ENCODE measurements at regions not wholly inside any gene's neighbourhood (a gene's known extent, or its start where the extent isn't known, plus 50 kb on each side); places are given as distances from the start of the nearest gene placed in this dataset.

DNA sequence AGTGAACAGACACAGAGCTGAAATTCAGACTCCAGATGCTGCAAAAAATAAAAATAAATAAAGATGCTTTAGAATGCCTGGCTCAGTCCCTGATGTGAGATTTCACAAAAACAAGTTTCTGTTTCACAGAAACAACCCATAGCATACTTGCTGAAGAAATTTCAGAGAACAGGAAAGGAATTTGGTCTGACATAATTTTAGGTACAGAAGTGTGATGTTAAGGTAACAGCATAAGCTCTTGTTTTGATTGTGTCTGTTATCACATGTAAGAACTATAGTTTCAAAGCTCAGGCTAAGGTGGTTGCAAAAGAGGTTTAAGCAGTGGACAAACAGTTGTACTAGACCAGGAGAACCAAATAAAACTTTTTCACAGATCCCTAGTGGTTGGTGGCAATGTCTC lies 152.1 kb downstream of the PTGER3 start:
- H3K27me3 ChIP-seq = no peaks in the 10 kb centered on the region
- intact Hi-C loops (cut with DNase I; ENCODE audit: low total_unique reads) = no loop called here

GRCh38 chr1:70896224-70896623 lies 151.4 kb downstream of the PTGER3 start:
- intact Hi-C loops (cut with DNase I; ENCODE audit: low total_unique reads) = no loop called here
- H3K4me3 ChIP-seq = no peak overlapping the region
- H3K36me3 ChIP-seq = no peaks in the 10 kb centered on the region
- H3K27ac ChIP-seq = peak overlapping the region; percentile 4 to 18
- H3K4me1 ChIP-seq = no peaks in the 10 kb centered on the region
- no peaks in the 10 kb centered on the region for H3K27me3 ChIP-seq
- no peaks in the 10 kb centered on the region for H3K9me3 ChIP-seq
- no peak for DNase-seq
- TF ChIP-seq POLR2A (IDR thresholded peaks at IDR 0.05) = no peak

More for the DNA sequence above, 152.1 kb downstream of the PTGER3 start:
- DNase-seq = no peak
- Histone ChIP-seq H3K4me1 (no peaks in the 10 kb centered on the region), H3K9me3 (no peaks in the 10 kb centered on the region), H3K36me3 (no peaks in the 10 kb centered on the region), H3K4me3 (no peak overlapping the region), H3K27ac (peak overlapping the region; percentile 4 to 18)
- no peak for TF ChIP-seq CTCF (IDR thresholded peaks at IDR 0.05)
- TF ChIP-seq POLR2A (IDR thresholded peaks at IDR 0.05) = no peak

DNA sequence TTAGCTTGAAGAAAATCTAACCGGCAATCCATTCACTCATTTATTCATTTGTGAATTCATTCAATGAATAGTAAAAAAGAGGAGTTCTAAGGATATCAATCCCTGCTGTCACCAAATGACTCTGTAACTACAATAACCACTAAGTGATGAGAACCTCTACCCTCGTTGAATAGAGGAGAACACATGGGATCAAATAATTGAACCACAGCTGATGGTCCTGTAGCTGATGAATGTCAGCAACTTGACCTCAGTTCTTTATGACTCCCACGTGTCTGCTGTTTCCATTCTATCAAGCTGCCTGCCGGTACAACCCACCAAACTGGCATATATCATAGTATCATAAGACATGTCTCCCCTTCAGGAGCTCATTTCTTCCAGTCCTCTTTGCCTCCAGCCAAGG lies 150.3 kb downstream of the PTGER3 start:
- H3K36me3 ChIP-seq = no peaks in the 10 kb centered on the region
- H3K27ac ChIP-seq = no peak overlapping the region
- no peak overlapping the region for H3K4me3 ChIP-seq
- H3K9me3 ChIP-seq = no peaks in the 10 kb centered on the region
- DNase-seq = no peak
- no peak for TF ChIP-seq POLR2A (IDR thresholded peaks at IDR 0.05)
- no peak for TF ChIP-seq CTCF (IDR thresholded peaks at IDR 0.05)
- H3K27me3 ChIP-seq = no peaks in the 10 kb centered on the region
- intact Hi-C loops (cut with DNase I; ENCODE audit: low total_unique reads) = no loop called here
- no peaks in the 10 kb centered on the region for H3K4me1 ChIP-seq

GRCh38 chr1:70899735-70900134 lies 147.9 kb downstream of the PTGER3 start:
- TF ChIP-seq CTCF (IDR thresholded peaks at IDR 0.05) = no peak
- TF ChIP-seq POLR2A (IDR thresholded peaks at IDR 0.05) = no peak
- H3K4me1 ChIP-seq = no peaks in the 10 kb centered on the region
- H3K27ac ChIP-seq = no peak overlapping the region
- no peak for DNase-seq
- no peak overlapping the region for H3K4me3 ChIP-seq
- no peaks in the 10 kb centered on the region for H3K27me3 ChIP-seq
- no peaks in the 10 kb centered on the region for H3K9me3 ChIP-seq
- no peaks in the 10 kb centered on the region for H3K36me3 ChIP-seq
- intact Hi-C loops (cut with DNase I; ENCODE audit: low total_unique reads) = no loop called here

DNA sequence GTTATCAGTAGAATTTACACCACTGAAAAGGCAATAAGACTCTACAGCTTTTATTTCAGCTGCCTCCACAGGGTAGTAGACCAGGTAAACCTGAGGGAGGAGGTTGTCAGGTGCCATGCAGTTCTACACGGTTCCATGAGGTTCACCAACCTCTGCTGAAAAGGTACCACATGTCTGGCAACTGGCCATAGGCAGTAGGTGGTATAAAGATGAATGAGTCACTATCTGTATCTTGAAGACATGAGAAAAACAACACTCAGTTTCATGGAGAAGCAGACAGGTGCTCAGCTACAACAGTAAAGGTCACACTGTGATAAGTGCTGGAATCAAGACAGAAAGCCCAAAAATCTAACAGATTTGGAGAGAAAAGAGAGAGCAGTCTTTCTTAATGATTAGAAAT lies 145.4 kb downstream of the PTGER3 start:
- DNase-seq = no peak
- TF ChIP-seq POLR2A (IDR thresholded peaks at IDR 0.05) (no peak), CTCF (IDR thresholded peaks at IDR 0.05) (no peak)
- intact Hi-C loops (cut with DNase I; ENCODE audit: low total_unique reads) = no loop called here
- Histone ChIP-seq H3K27me3 (no peaks in the 10 kb centered on the region), H3K4me1 (no peaks in the 10 kb centered on the region), H3K36me3 (no peaks in the 10 kb centered on the region), H3K27ac (no peak overlapping the region), H3K4me3 (no peak overlapping the region), H3K9me3 (no peaks in the 10 kb centered on the region)

DNA sequence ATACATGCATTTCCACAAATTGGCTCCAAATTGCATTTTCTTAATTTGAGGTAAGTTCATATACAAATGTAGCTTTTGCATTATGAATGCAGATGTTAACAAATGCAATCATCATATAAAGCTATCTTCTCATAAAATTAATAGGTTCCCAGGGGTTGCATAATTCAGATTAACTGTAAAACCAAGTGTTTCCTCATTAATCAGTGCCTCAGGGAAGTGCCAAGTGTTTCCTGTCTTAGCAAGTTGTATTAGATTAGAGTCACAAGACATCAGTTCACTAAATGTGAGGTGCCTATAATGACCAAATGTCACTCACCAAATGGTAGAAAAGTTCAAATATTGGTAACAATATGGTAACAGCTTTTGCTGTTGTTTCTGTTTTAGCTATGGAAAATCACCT lies 140.8 kb downstream of the PTGER3 start:
- TF ChIP-seq CTCF (IDR thresholded peaks at IDR 0.05) = no peak
- TF ChIP-seq POLR2A (IDR thresholded peaks at IDR 0.05) = no peak
- intact Hi-C loops (cut with DNase I; ENCODE audit: low total_unique reads) = no loop called here
- H3K4me1 ChIP-seq = no peaks in the 10 kb centered on the region
- no peak for DNase-seq
- H3K36me3 ChIP-seq = no peaks in the 10 kb centered on the region
- H3K27me3 ChIP-seq = no peaks in the 10 kb centered on the region
- H3K4me3 ChIP-seq = no peak overlapping the region
- no peak overlapping the region for H3K27ac ChIP-seq
- no peaks in the 10 kb centered on the region for H3K9me3 ChIP-seq
